ENCODE measurements at regions not wholly inside any gene's neighbourhood (a gene's known extent, or its start where the extent isn't known, plus 50 kb on each side); places are given as distances from the start of the nearest gene placed in this dataset.
"Not testable (repeated sequence)": the region's sequence is repeated elsewhere in the genome, so short reads cannot be mapped to it uniquely, and the experiment has no call there.

DNA sequence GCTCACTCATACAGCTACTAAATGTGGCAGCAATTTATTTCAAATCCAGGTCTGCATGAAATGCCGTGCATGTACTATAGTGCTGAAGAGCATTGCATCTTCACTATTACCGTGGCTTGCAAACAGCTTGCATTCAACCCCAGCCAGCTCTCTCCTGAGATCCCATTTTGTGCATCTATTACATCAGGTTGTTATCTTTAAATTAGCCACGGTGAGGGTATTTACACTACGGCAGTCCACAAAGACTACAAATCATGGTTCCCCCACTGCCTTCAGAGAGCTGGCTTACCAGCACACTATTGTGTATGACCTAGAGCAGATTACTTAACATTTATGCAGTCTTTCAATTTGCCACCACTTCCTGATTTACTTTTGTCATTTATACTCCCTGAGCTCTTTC, 621.3 kb upstream of the LRATD1 start:
- Mint-ChIP-seq H3K27ac (no peak overlapping the region), H3K4me3 (no peak overlapping the region), H3K27me3 (no peaks in the 10 kb centered on the region), H3K4me1 (no peaks in the 10 kb centered on the region), H3K36me3 (no peaks in the 10 kb centered on the region), H3K9me3 (peaks cover 9% of the 10 kb centered on the region)
- no peak for ATAC-seq

DNA sequence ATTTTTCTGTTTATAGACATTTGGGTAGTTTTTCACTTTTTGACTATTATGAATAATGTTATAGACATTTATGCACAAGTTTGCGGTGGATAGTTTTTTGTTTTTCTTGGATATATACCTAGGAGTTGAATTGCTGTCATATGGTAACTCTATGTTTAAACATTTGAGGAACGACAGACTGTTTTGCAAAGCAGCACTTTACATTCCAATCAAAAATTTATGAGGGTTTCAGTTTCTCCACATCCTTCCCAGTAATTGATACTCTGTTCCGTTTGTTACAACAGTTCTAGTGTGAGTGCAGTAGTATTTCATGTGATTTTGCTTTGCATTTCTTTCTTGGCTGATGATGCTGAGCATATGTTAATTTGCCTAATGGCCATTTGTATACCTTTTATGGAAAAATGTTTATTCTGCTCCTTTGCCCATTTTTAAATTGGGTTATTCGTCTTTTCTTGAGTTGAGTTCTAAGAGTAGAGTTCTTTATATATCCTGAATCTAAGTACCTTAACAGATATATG, 617.3 kb upstream of the LRATD1 start:
- H3K27me3 Mint-ChIP-seq: no peaks in the 10 kb centered on the region
- no peak overlapping the region for H3K4me3 Mint-ChIP-seq
- no peak for ATAC-seq
- no peak overlapping the region for H3K27ac Mint-ChIP-seq
- H3K36me3 Mint-ChIP-seq: no peaks in the 10 kb centered on the region
- no peaks in the 10 kb centered on the region for H3K4me1 Mint-ChIP-seq
- H3K9me3 Mint-ChIP-seq: peaks cover 5% of the 10 kb centered on the region

- H3K4me3 Mint-ChIP-seq: no peak overlapping the region
- no peaks in the 10 kb centered on the region for H3K27me3 Mint-ChIP-seq
- peaks cover 3% of the 10 kb centered on the region for H3K9me3 Mint-ChIP-seq
- H3K27ac Mint-ChIP-seq: no peak overlapping the region
- no peaks in the 10 kb centered on the region for H3K36me3 Mint-ChIP-seq
- no peaks in the 10 kb centered on the region for H3K4me1 Mint-ChIP-seq
- ATAC-seq: no peak
Observed at GRCh38 chr2:14016289-14016955, 616.1 kb upstream of the LRATD1 start.

DNA sequence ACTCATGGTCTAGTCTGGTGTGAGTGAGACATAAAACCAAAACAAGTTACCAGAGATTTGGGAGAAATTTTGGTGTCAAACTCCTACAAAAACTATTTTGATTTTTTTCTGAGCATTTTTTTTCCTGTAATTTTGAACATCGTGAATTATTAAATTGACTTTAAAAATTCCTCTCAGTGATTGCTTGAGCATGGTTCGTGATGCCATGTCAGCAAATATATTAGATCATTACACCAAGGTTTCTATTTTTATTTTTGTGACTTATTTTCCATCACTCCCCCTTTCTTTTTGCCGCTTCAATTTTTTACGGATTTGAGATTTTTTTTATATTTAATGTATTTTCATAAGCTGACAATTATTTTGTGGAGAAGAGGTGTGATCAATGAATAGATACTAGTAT, 613.9 kb upstream of the LRATD1 start:
- ATAC-seq: no peak
- Mint-ChIP-seq H3K9me3 (peaks cover 3% of the 10 kb centered on the region), H3K36me3 (no peaks in the 10 kb centered on the region), H3K27me3 (no peaks in the 10 kb centered on the region), H3K27ac (no peak overlapping the region), H3K4me1 (no peaks in the 10 kb centered on the region), H3K4me3 (no peak overlapping the region)

- no peaks in the 10 kb centered on the region for H3K4me1 Mint-ChIP-seq
- no peaks in the 10 kb centered on the region for H3K27me3 Mint-ChIP-seq
- ATAC-seq: no peak
- no peaks in the 10 kb centered on the region for H3K9me3 Mint-ChIP-seq
- no peak overlapping the region for H3K4me3 Mint-ChIP-seq
- H3K36me3 Mint-ChIP-seq: no peaks in the 10 kb centered on the region
- H3K27ac Mint-ChIP-seq: no peak overlapping the region
Observed at GRCh38 chr2:14023558-14023957, 609.0 kb upstream of the LRATD1 start.

DNA sequence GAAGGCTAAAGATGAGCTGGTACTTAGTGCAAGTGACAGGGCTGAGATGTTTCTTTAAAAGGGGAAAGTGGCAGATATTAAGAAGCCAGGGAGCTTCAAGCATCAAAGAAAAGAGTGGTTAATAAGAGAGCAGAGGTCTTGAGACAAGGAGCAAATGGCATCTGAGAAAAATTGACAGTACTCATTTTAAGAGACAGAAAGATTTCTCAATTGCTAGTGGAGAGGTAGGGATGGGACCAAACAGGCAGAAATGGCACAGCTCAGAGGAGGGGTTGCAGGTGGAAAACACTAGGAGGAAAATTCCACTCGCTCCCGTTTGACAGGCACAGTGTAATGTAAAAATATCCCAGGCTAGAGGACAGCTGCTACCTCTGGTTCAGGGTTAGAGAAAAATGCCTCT, 593.4 kb upstream of the LRATD1 start:
- Mint-ChIP-seq H3K27me3 (no peaks in the 10 kb centered on the region), H3K9me3 (peaks cover 6% of the 10 kb centered on the region), H3K36me3 (no peaks in the 10 kb centered on the region), H3K4me1 (no peaks in the 10 kb centered on the region), H3K27ac (no peak overlapping the region), H3K4me3 (no peak overlapping the region)
- no peak for ATAC-seq

- Mint-ChIP-seq H3K4me1 (no peaks in the 10 kb centered on the region), H3K4me3 (no peak overlapping the region), H3K27ac (no peak overlapping the region), H3K27me3 (no peaks in the 10 kb centered on the region), H3K9me3 (no peaks in the 10 kb centered on the region), H3K36me3 (no peaks in the 10 kb centered on the region)
- no peak for ATAC-seq
Observed at GRCh38 chr2:14047491-14047890, 585.0 kb upstream of the LRATD1 start.

GRCh38 chr2:14051401-14051800, 581.1 kb upstream of the LRATD1 start:
- Mint-ChIP-seq H3K9me3 (no peaks in the 10 kb centered on the region), H3K36me3 (no peaks in the 10 kb centered on the region), H3K27ac (no peak overlapping the region), H3K4me3 (no peak overlapping the region), H3K4me1 (no peaks in the 10 kb centered on the region), H3K27me3 (no peaks in the 10 kb centered on the region)
- ATAC-seq: no peak

DNA sequence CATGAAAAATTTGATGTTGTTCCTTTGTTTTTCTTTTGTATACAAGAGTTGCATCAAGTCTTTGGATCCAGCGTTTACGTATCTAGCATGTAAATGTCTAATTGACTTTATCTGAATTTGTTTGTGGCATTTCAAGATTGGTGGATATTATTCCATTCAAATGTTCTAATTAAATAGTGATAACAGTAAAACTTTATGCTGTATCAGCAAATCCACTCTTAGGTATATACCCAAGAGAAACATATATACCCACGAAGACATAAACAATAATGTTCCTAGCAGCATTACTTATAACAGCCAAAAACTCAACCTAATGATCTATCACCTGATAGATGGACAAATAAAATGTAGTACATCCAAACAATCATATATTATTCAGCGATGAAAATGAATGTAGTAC, 579.4 kb upstream of the LRATD1 start:
- H3K9me3 Mint-ChIP-seq: peaks cover 6% of the 10 kb centered on the region
- H3K4me1 Mint-ChIP-seq: no peaks in the 10 kb centered on the region

DNA sequence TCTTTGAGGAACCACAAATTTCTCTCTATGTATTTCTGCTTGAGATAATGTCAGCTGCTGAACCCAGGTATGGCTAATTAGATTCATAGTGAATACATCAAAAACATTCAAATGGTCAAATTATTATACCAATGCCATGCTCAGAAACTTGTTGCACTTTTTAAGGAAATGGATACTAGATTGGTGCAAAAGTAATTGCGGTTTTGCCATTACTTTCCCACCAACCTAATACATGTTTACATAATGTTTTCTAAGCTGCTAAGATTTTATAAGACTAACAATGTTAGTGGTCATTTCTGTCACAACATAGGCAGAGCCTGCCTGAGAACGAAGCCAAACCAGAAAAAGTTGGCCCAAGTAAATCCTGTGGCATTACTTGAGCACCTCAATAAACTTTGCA, 568.2 kb upstream of the LRATD1 start:
- ATAC-seq: no peak
- Mint-ChIP-seq H3K36me3 (no peaks in the 10 kb centered on the region), H3K4me3 (no peak overlapping the region), H3K4me1 (no peaks in the 10 kb centered on the region), H3K27ac (no peak overlapping the region), H3K27me3 (no peaks in the 10 kb centered on the region), H3K9me3 (no peaks in the 10 kb centered on the region)

More for the DNA sequence above, 579.4 kb upstream of the LRATD1 start:
- ATAC-seq: no peak
- H3K4me3 Mint-ChIP-seq: no peak overlapping the region
- H3K36me3 Mint-ChIP-seq: no peaks in the 10 kb centered on the region
- H3K27ac Mint-ChIP-seq: no peak overlapping the region
- H3K27me3 Mint-ChIP-seq: no peaks in the 10 kb centered on the region

DNA sequence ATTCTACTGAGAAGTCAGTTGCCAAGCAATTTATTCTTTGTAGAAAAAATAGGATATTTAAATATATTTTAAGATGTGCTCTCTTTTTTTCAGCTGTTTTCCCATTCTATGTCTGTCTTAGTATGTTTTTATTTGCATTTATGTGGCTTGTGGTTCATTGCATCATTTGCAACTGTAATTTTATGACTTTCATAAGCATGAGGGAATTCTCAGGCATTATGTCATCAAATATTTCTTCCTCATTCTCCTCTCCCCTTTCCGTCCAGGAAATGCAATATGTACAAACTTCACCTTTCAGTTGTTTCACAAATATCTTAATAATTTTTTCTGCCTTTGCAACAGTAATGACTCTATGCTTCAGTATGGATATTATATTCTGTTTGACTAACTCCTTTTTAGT, 560.2 kb upstream of the LRATD1 start:
- Mint-ChIP-seq H3K9me3 (peaks cover 3% of the 10 kb centered on the region), H3K4me3 (no peak overlapping the region), H3K4me1 (no peaks in the 10 kb centered on the region), H3K27ac (no peak overlapping the region), H3K27me3 (no peaks in the 10 kb centered on the region), H3K36me3 (no peaks in the 10 kb centered on the region)
- ATAC-seq: no peak

DNA sequence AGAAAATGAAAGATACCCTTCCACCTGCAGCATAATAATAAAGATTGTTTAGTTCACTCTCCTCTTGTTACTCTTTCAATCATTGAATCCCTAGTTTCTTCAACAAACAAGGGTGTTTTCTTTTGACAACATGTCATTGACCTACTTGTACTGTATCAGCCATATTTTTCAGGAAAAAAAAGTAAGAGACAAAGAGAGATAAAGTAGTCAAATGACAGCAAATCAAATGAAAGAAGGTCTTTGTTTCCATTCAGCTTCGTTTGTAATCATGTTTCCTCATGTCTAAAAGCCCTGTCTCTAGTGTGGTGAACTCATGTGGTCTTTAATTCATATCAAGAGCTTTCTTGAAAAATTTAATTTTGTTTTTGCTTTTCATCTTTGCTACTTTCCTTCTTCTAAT, 557.8 kb upstream of the LRATD1 start:
- H3K36me3 Mint-ChIP-seq: no peaks in the 10 kb centered on the region
- ATAC-seq: no peak
- no peaks in the 10 kb centered on the region for H3K4me1 Mint-ChIP-seq
- peaks cover 3% of the 10 kb centered on the region for H3K9me3 Mint-ChIP-seq
- H3K27ac Mint-ChIP-seq: no peak overlapping the region
- no peak overlapping the region for H3K4me3 Mint-ChIP-seq
- no peaks in the 10 kb centered on the region for H3K27me3 Mint-ChIP-seq

GRCh38 chr2:14079576-14079975, 552.9 kb upstream of the LRATD1 start:
- Mint-ChIP-seq H3K36me3 (no peaks in the 10 kb centered on the region), H3K27ac (no peak overlapping the region), H3K4me3 (no peak overlapping the region), H3K4me1 (no peaks in the 10 kb centered on the region), H3K27me3 (no peaks in the 10 kb centered on the region), H3K9me3 (no peaks in the 10 kb centered on the region)
- no peak for ATAC-seq

DNA sequence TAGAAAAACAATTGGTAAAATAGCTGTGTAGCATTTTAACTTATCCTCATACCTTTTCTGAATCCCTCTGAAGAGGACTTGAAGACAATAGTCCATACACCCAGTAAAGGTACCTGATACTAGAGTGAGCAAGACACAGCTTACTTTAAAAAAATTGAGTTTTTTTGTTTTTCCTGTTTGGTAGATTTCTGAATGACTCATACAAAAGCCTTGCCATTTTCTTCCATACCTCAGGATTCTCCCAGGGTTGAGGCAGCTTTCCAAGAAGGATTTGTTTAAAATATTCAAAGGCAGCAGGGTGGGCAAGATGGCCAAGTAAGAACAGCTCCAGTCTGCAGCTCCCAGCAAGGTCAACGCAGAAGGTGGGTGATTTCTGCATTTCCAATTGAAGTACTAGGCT, 551.0 kb upstream of the LRATD1 start:
- no peak for ATAC-seq
- no peaks in the 10 kb centered on the region for H3K4me1 Mint-ChIP-seq
- H3K9me3 Mint-ChIP-seq: no peaks in the 10 kb centered on the region
- H3K36me3 Mint-ChIP-seq: no peaks in the 10 kb centered on the region
- H3K27ac Mint-ChIP-seq: no peak overlapping the region
- H3K27me3 Mint-ChIP-seq: no peaks in the 10 kb centered on the region
- H3K4me3 Mint-ChIP-seq: no peak overlapping the region

DNA sequence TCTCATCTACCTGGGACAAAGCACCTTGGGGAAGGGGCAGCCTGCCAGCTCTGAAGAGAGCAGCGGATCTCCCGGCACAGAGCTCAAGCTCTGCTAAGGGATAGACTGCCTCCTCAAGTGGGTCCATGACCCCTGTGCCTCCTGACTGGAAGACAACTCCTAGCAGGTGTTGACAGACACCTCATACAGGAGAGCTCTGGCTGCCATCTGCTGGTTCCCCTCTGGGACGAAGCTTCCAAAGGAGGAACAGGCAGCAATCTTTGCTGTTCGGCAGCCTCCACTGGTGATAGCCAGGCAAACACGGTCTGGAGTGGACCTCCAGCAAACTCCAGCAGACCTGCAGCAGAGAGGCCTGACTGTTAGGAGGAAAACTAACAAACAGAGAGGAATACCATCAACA, 549.9 kb upstream of the LRATD1 start:
- no peak for ATAC-seq
- H3K4me3 Mint-ChIP-seq: no peak overlapping the region
- H3K27me3 Mint-ChIP-seq: no peaks in the 10 kb centered on the region
- H3K9me3 Mint-ChIP-seq: peaks cover 3% of the 10 kb centered on the region
- H3K36me3 Mint-ChIP-seq: no peaks in the 10 kb centered on the region
- H3K4me1 Mint-ChIP-seq: no peaks in the 10 kb centered on the region
- H3K27ac Mint-ChIP-seq: no peak overlapping the region

DNA sequence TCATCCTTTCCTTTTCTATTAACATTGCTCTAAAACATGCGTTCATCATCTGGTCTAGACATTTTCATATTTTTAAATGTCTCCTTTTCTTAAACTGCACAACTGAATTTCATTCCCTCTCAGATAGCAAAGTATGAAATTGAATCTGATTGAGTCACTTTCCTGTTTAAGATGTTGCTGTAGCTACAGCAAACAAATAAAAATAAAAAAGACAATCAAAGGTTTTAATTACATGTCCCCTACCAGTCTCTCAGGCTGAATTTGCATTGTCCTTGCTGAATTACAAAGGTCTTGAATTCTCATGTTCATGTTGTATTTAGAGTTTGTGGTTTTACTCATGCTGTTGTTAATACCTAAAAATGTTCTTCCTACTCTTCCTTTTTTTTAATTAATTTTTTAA, 537.9 kb upstream of the LRATD1 start:
- Mint-ChIP-seq H3K27ac (no peak overlapping the region), H3K4me3 (no peak overlapping the region), H3K4me1 (no peaks in the 10 kb centered on the region), H3K27me3 (no peaks in the 10 kb centered on the region), H3K9me3 (no peaks in the 10 kb centered on the region), H3K36me3 (no peaks in the 10 kb centered on the region)
- ATAC-seq: no peak

DNA sequence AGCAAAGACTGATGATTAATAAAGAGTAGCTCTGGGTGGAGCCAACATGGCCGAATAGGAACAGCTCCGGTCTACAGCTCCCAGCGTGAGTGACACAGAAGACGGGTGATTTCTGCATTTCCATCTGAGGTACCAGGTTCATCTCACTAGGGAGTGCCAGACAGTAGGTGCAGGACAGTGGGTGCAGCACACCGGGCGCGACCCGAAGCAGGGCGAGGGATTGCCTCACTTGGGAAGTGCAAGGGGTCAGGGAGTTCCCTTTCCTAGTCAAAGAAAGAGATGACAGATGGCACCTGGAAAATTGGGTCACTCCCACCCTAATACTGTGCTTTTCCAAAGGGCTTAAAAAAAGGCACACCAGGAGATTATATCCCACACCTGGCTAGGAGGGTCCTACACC, 533.4 kb upstream of the LRATD1 start:
- H3K4me3 Mint-ChIP-seq, H3K36me3 Mint-ChIP-seq, H3K27me3 Mint-ChIP-seq, H3K4me1 Mint-ChIP-seq, H3K9me3 Mint-ChIP-seq, H3K27ac Mint-ChIP-seq, ATAC-seq: not testable (repeated sequence)

Measured in stimulated activated memory B cell treated with anti-CD40 and anti-IgM and Interleukin-4, amounts not matched to agents 10 μg/mL and 1 μg/mL and 100 μg/mL, for 72 hours (primary cell).